Fibroblast of villous mesenchyme (primary cell): ENCODE measurements at regions not wholly inside any gene's neighbourhood (a gene's known extent, or its start where the extent isn't known, plus 50 kb on each side); places are given as distances from the start of the nearest gene placed in this dataset.

Experiments
- DNase-seq: peaks from one replicate; pipeline ENCODE4 v3.0.0-alpha.2; 2010; ENCODE audit warnings: low read depth
- H3K4me3 ChIP-seq: 2 replicates; pipeline ENCODE4 v1.5.1; 2011; ENCODE audit warnings: low read depth, mild to moderate bottlenecking, low read length
- TF ChIP-seq, protein P1 (sequence below): IDR thresholded peaks from 2 replicates; pipeline ENCODE4 v1.5.1; 2012; ENCODE audit warnings: low read depth, mild to moderate bottlenecking, low read length; ENCODE audit not compliant: insufficient read depth

DNA sequence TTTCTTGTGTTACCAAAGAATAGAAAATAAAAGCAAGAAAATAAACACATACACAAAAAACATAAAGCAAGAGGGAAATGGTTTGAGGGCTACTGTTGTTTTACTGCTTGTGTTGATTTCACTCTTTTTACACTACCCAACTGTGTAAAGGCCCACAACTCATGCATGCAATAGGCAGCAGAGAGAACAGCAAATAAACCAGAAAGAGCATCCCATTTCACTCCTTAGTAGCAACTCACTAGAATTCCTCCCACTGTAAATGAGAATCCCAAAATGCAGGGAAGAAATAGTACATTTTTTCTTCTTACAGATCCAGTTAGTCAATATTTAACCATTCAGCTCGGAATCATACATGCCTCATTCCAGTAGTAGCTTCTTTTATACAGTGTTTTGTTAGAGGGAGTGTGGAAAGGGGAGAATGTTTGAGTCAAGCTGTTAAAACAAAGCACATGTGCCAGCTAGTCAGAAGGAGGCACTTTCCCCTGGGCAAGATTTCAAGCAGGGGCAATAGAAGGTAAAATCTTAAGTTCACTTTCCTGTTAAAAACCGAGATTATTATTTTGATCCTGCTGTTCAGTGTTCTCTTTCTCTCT lies 147.2 kb upstream of the FAM98A start:
- no peak for DNase-seq
- no peak overlapping the region for H3K4me3 ChIP-seq
- TF ChIP-seq, protein P1, sequence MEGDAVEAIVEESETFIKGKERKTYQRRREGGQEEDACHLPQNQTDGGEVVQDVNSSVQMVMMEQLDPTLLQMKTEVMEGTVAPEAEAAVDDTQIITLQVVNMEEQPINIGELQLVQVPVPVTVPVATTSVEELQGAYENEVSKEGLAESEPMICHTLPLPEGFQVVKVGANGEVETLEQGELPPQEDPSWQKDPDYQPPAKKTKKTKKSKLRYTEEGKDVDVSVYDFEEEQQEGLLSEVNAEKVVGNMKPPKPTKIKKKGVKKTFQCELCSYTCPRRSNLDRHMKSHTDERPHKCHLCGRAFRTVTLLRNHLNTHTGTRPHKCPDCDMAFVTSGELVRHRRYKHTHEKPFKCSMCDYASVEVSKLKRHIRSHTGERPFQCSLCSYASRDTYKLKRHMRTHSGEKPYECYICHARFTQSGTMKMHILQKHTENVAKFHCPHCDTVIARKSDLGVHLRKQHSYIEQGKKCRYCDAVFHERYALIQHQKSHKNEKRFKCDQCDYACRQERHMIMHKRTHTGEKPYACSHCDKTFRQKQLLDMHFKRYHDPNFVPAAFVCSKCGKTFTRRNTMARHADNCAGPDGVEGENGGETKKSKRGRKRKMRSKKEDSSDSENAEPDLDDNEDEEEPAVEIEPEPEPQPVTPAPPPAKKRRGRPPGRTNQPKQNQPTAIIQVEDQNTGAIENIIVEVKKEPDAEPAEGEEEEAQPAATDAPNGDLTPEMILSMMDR, result no peak

DNA sequence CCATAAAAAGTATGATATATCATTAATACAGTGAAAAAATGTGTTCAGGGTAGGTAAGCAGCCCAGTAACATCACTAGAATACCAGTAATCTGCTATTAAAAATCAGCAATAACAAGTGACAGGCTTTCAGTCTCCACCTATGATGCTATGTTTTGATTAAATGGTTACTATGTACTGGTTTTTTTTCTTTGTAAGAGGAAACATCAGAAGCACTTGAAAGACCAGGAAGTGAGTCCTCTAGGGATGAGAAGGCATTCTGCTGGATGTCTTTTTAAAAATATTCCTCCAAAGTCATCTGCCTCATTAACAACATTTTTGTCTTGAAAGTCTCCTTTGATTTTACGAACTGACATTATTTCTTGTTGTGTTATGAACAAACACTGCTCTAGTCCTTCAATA lies 136.0 kb upstream of the FAM98A start:
- TF ChIP-seq, protein P1, result no peak
- H3K4me3 ChIP-seq, result no peak overlapping the region
- no peak for DNase-seq

DNA sequence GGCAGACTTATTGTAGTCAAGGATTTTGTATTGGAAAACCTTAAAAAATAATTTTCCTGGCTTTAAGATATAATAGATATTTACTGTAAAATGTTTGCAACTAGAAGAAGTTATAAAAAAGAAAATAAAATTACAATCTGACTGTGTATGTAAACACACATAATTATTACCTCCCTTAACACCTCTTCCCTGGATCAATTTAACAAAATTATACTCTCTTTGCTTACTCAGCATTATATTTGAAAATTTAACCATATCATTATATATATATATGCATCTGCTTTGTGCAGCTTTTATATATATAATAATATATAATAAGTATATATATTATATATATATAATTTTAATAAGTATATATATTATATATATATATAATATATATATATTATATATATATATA lies 131.7 kb upstream of the FAM98A start:
- TF ChIP-seq, protein P1, result no peak
- no peak overlapping the region for H3K4me3 ChIP-seq
- no peak for DNase-seq

DNA sequence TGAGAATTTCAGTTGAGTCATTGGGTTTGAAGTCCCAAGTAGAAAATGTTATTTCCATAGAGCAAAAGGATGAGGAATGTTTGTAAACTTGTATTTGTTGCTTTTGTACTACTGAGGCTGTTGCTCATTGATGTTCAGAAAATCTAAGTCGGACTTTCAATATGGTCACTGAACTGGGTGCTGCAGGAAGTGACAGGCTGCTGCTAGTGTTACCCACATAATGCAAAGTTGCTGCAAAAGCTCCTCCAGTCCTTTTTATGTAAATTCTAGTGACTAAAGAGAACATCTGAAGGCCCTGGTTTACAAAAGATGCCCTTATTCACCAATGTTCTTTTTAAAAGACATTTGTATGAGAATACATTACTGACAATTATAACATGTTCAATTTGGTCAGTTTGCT lies 131.1 kb upstream of the FAM98A start:
- H3K4me3 ChIP-seq, result no peak overlapping the region
- TF ChIP-seq, protein P1, result no peak
- no peak for DNase-seq

DNA sequence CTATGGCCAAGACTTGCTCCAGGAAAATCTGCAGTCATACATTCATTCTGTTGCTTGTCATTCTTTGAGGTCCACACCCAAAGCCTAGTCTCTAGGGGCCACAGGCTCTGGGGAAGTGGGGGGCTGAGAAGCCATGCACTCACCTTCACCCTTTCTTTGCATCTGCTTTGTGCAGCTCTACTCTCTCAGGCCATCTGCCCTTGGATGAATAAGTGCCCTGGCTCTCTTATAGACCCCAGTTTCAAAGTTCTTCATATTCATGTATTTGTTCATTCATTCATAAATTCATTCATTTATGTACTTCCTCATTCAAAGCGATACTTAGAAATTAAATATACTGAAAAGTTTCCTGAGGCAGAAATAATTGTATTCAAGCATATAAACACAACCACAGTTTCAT lies 130.3 kb upstream of the FAM98A start:
- no peak for DNase-seq
- H3K4me3 ChIP-seq, result no peak overlapping the region
- TF ChIP-seq, protein P1, result no peak

DNA sequence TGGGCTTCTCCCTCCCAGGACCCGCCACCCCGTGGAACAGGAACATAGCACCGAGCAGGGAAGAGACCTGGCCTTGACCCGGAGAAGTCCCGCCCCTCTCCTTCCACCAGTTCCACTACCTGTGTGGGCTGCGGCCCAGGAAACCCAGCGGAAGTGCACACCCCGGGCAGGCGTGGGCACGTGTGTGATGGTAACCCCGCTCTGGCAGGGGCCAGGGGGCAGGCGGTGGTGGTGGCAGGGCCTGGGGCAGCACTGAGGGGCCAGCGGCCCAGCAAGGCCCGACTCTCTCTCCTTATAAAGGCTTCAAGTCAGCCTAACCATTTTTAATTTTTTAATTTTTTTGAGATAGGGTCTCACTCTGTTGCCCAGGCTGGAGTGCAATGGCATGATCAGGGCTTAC lies 129.0 kb upstream of the FAM98A start:
- H3K4me3 ChIP-seq, result no peak overlapping the region
- no peak for DNase-seq
- TF ChIP-seq, protein P1, result no peak
